Stimulated activated CD4-positive, alpha-beta T cell treated with anti-CD3 and anti-CD28 coated beads, Interleukin-2, amount 100 ng/mL, for 4 hours (primary cell): ENCODE measurements at regions not wholly inside any gene's neighbourhood (a gene's known extent, or its start where the extent isn't known, plus 50 kb on each side); places are given as distances from the start of the nearest gene placed in this dataset.
"Not testable (repeated sequence)": the region's sequence is repeated elsewhere in the genome, so short reads cannot be mapped to it uniquely, and the experiment has no call there.

Experiments used
- DNase-seq: peaks from one replicate; pipeline ENCODE4 v3.0.0-alpha.2; 2020; ENCODE audit warnings: low read depth

- DNase-seq = no peak
Observed at GRCh38 chr20:12949429-12949980, 59.3 kb upstream of the SPTLC3 start.

GRCh38 chr20:12954254-12954653 lies 54.5 kb upstream of the SPTLC3 start:
- not testable (repeated sequence) for DNase-seq

GRCh38 chr20:12955611-12956010 lies 53.2 kb upstream of the SPTLC3 start:
- no peak for DNase-seq

- DNase-seq = no peak
Observed at GRCh38 chr20:12956303-12956702, 52.5 kb upstream of the SPTLC3 start.

- no peak for DNase-seq
Observed at GRCh38 chr20:12957968-12958367, 50.8 kb upstream of the SPTLC3 start.
